HL-60 (cell line): ENCODE measurements at regions not wholly inside any gene's neighbourhood (a gene's known extent, or its start where the extent isn't known, plus 50 kb on each side); places are given as distances from the start of the nearest gene placed in this dataset.

Experiments
- DNase-seq, 2 experiments: peaks; one replicate each; pipeline ENCODE4 v3.0.0-alpha.2; 2010 to 2020; ENCODE audit warnings: low read depth in 1 of 2, low spot score in 1 of 2
- H3K27ac ChIP-seq: fragments of 250-450 bp; sonication (Bioruptor Pico); replicated peaks from 2 replicates; pipeline ENCODE4 v1.5.1; 2020; ENCODE audit warnings: mild to moderate bottlenecking, moderate library complexity
- H3K27me3 ChIP-seq: fragments of 250-450 bp; sonication (Bioruptor Pico); 2 replicates; pipeline ENCODE4 v1.5.1; 2021; ENCODE audit warnings: mild to moderate bottlenecking, moderate library complexity; ENCODE audit not compliant: insufficient read depth, poor library complexity, severe bottlenecking
- H3K4me3 ChIP-seq: replicated peaks from 2 replicates; pipeline ENCODE4 v1.5.1; 2011; ENCODE audit warnings: mild to moderate bottlenecking, control low read depth, low read length; ENCODE audit not compliant: insufficient read depth
- CTCF ChIP-seq: IDR thresholded peaks from one replicate; pipeline ENCODE4 v1.5.1; 2011; ENCODE audit warnings: low read length, control low read depth, inconsistent platforms; ENCODE audit not compliant: insufficient read depth
- GABPA ChIP-seq: IDR thresholded peaks from 2 replicates; pipeline ENCODE4 v1.6.1; 2012; ENCODE audit warnings: low read depth
- POLR2AphosphoS5 ChIP-seq: IDR thresholded peaks from 2 replicates; pipeline ENCODE4 v1.6.1; 2012; ENCODE audit warnings: low read depth
- SPI1 ChIP-seq: IDR thresholded peaks from 2 replicates; pipeline ENCODE4 v1.6.1; 2012; ENCODE audit warnings: low read depth, mild to moderate bottlenecking, borderline replicate concordance
- TF ChIP-seq, protein P1 (sequence below): IDR thresholded peaks from 2 replicates; pipeline ENCODE4 v1.6.1; 2012; ENCODE audit warnings: low read depth; ENCODE audit not compliant: insufficient replicate concordance

DNA sequence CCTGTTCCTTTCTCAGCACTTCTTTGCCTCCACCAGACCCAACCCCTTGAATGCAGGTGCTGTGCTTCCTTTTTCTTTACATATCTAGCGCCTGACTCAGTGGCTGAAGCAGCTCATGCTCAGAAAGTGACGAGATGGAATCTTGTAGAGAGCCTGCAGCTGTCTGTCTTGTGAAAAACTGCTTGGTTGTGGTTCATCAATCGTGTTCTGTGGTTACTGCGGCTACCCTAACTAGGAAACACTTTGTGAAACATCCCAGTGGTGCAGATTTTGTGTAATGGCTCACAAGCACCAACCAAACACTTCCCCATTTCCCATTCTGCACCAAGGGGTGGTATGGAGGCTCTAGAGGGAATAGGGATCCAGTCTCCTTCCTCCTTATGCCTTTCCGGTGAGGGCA lies 307.2 kb upstream of the MMADHC start:
- peak; percentile 59 to 94 for DNase-seq
- H3K4me3 ChIP-seq = no peak overlapping the region
- peak; percentile 100 for TF ChIP-seq POLR2AphosphoS5
- TF ChIP-seq CTCF = no peak
- TF ChIP-seq, protein P1, sequence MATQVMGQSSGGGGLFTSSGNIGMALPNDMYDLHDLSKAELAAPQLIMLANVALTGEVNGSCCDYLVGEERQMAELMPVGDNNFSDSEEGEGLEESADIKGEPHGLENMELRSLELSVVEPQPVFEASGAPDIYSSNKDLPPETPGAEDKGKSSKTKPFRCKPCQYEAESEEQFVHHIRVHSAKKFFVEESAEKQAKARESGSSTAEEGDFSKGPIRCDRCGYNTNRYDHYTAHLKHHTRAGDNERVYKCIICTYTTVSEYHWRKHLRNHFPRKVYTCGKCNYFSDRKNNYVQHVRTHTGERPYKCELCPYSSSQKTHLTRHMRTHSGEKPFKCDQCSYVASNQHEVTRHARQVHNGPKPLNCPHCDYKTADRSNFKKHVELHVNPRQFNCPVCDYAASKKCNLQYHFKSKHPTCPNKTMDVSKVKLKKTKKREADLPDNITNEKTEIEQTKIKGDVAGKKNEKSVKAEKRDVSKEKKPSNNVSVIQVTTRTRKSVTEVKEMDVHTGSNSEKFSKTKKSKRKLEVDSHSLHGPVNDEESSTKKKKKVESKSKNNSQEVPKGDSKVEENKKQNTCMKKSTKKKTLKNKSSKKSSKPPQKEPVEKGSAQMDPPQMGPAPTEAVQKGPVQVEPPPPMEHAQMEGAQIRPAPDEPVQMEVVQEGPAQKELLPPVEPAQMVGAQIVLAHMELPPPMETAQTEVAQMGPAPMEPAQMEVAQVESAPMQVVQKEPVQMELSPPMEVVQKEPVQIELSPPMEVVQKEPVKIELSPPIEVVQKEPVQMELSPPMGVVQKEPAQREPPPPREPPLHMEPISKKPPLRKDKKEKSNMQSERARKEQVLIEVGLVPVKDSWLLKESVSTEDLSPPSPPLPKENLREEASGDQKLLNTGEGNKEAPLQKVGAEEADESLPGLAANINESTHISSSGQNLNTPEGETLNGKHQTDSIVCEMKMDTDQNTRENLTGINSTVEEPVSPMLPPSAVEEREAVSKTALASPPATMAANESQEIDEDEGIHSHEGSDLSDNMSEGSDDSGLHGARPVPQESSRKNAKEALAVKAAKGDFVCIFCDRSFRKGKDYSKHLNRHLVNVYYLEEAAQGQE = no peak
- peak; percentile 66; the same call in 1 of the 2 replicates for TF ChIP-seq GABPA
- peak; percentile 98 for TF ChIP-seq SPI1
- no peak overlapping the region for H3K27ac ChIP-seq
- peaks cover 31% of the 10 kb centered on the region for H3K27me3 ChIP-seq

DNA sequence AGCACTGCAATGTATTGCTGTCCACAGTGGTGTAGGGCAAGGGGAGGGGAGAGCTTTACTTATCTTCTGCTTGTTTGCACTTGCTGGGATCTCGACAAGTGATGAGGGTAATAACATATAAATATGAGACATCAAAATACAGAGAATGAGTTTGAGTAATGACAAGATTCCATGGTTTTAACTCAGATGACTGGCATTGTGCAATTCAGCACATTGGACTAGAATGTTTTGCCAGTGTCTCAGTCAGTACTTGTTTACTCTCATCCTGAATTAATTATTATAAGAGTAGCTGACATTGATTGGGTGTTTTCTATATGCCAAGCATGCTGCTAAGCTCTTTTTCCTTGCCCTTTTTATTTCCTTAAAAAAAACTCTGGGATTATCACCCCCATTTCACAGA lies 306.7 kb upstream of the MMADHC start:
- TF ChIP-seq CTCF = no peak
- TF ChIP-seq GABPA = no peak
- TF ChIP-seq POLR2AphosphoS5 = no peak
- TF ChIP-seq SPI1 = no peak
- TF ChIP-seq, protein P1 = no peak
- no peak overlapping the region for H3K4me3 ChIP-seq
- H3K27ac ChIP-seq = no peak overlapping the region
- peaks cover 26% of the 10 kb centered on the region for H3K27me3 ChIP-seq
- DNase-seq = no peak

DNA sequence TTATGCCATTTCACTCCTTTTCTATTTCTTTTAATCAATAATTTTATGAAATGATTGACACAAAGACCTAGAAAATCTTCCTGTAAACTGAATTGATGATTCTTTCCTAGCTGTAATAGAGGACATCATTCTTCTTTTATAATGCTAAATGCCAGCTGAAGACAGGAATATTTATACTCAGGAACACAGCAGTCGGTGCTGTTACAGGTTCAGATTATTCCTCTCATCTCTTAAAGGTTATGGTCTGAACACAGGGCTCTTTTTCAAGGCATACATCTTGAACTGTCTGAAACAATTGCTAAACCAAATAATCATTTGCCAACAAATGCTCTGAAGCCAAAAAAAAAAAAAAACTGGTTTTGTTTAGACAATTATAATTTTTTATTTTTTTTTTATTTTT lies 305.0 kb upstream of the MMADHC start:
- H3K27ac ChIP-seq = no peak overlapping the region
- H3K27me3 ChIP-seq = peaks cover 26% of the 10 kb centered on the region
- TF ChIP-seq GABPA (no peak), POLR2AphosphoS5 (no peak), SPI1 (no peak), CTCF (no peak)
- TF ChIP-seq, protein P1 = no peak
- no peak for DNase-seq
- no peak overlapping the region for H3K4me3 ChIP-seq
